ENCODE measurements at regions not wholly inside any gene's neighbourhood (a gene's known extent, or its start where the extent isn't known, plus 50 kb on each side); places are given as distances from the start of the nearest gene placed in this dataset.
"Not testable (repeated sequence)": the region's sequence is repeated elsewhere in the genome, so short reads cannot be mapped to it uniquely, and the experiment has no call there.

GRCh38 chr16:50490828-50491227 lies 57.4 kb upstream of the NKD1 start:
- Histone ChIP-seq H3K27ac (replicated peaks) (no peak overlapping the region), H3K4me3 (no peak overlapping the region), H3K4me1 (no peaks in the 10 kb centered on the region), H3K27me3 (ENCODE audit: low read depth) (peaks cover 37% of the 10 kb centered on the region), H3K36me3 (no peaks in the 10 kb centered on the region), H3K9me3 (replicated peaks) (peaks cover under 1% of the 10 kb centered on the region)
- no peak for TF ChIP-seq CTCF (IDR thresholded peaks at IDR 0.05; ENCODE audit: borderline replicate concordance)
- DNase-seq: no peak
- intact Hi-C loops (cut with micrococcal nuclease): no loop called here

- Histone ChIP-seq H3K9me3 (replicated peaks) (peaks cover 17% of the 10 kb centered on the region), H3K4me1 (no peaks in the 10 kb centered on the region), H3K4me3 (no peak overlapping the region), H3K27me3 (ENCODE audit: low read depth) (peaks cover 49% of the 10 kb centered on the region), H3K27ac (replicated peaks) (no peak overlapping the region), H3K36me3 (no peaks in the 10 kb centered on the region)
- intact Hi-C loops (cut with micrococcal nuclease): no loop called here
- no peak for TF ChIP-seq CTCF (IDR thresholded peaks at IDR 0.05; ENCODE audit: borderline replicate concordance)
- no peak for DNase-seq
These were observed 59.0 kb upstream of the NKD1 start for GRCh38 chr16:50489182-50489581.

GRCh38 chr16:50487528-50487927 lies 60.7 kb upstream of the NKD1 start:
- Histone ChIP-seq H3K27ac (replicated peaks) (no peak overlapping the region), H3K4me1 (no peaks in the 10 kb centered on the region), H3K36me3 (no peaks in the 10 kb centered on the region), H3K4me3 (no peak overlapping the region), H3K9me3 (replicated peaks) (peaks cover 30% of the 10 kb centered on the region), H3K27me3 (ENCODE audit: low read depth) (peaks cover 57% of the 10 kb centered on the region)
- intact Hi-C loops (cut with micrococcal nuclease): no loop called here
- TF ChIP-seq CTCF (IDR thresholded peaks at IDR 0.05; ENCODE audit: borderline replicate concordance): no peak
- DNase-seq: no peak

- intact Hi-C loops (cut with micrococcal nuclease); H3K4me3 ChIP-seq; H3K36me3 ChIP-seq; H3K27ac ChIP-seq (replicated peaks); H3K4me1 ChIP-seq; DNase-seq: not testable (repeated sequence)
- Histone ChIP-seq H3K27me3 (ENCODE audit: low read depth) (peaks cover 71% of the 10 kb centered on the region), H3K9me3 (replicated peaks) (peaks cover 30% of the 10 kb centered on the region)
These were observed 62.0 kb upstream of the NKD1 start for GRCh38 chr16:50486162-50486561.

GRCh38 chr16:50485232-50485631 lies 63.0 kb upstream of the NKD1 start:
- intact Hi-C loops (cut with micrococcal nuclease): no loop called here
- no peak for TF ChIP-seq CTCF (IDR thresholded peaks at IDR 0.05; ENCODE audit: borderline replicate concordance)
- Histone ChIP-seq H3K36me3 (no peaks in the 10 kb centered on the region), H3K9me3 (replicated peaks) (peaks cover 30% of the 10 kb centered on the region), H3K4me1 (no peaks in the 10 kb centered on the region), H3K27me3 (ENCODE audit: low read depth) (peaks cover 80% of the 10 kb centered on the region), H3K4me3 (no peak overlapping the region), H3K27ac (replicated peaks) (no peak overlapping the region)
- no peak for DNase-seq

GRCh38 chr16:50482271-50482670 lies 65.9 kb upstream of the NKD1 start:
- no peaks in the 10 kb centered on the region for H3K4me1 ChIP-seq
- peaks cover 30% of the 10 kb centered on the region for H3K9me3 ChIP-seq (replicated peaks)
- H3K4me3 ChIP-seq: no peak overlapping the region
- no peak for TF ChIP-seq CTCF (IDR thresholded peaks at IDR 0.05; ENCODE audit: borderline replicate concordance)
- intact Hi-C loops (cut with micrococcal nuclease): no loop called here
- no peak for DNase-seq
- H3K27me3 ChIP-seq (ENCODE audit: low read depth): peaks cover 84% of the 10 kb centered on the region
- H3K27ac ChIP-seq (replicated peaks): no peak overlapping the region
- H3K36me3 ChIP-seq: no peaks in the 10 kb centered on the region

Measured in left ventricle myocardium inferior (tissue), 1 donor.